Activated effector memory CD4-positive, alpha-beta T cell treated with Interleukin-2 at 50 U/mL for 16 hours (primary cell): ENCODE measurements at regions not wholly inside any gene's neighbourhood (a gene's known extent, or its start where the extent isn't known, plus 50 kb on each side); places are given as distances from the start of the nearest gene placed in this dataset.
"Not testable (repeated sequence)": the region's sequence is repeated elsewhere in the genome, so short reads cannot be mapped to it uniquely, and the experiment has no call there.

Source experiments
- DNase-seq: peaks from one replicate; pipeline ENCODE4 v3.0.0-alpha.2; 2020

GRCh38 chr17:70324031-70324430, 154.7 kb downstream of the KCNJ2 start:
- no peak for DNase-seq

- no peak for DNase-seq
These were observed 157.9 kb downstream of the KCNJ2 start for GRCh38 chr17:70327279-70327678.

GRCh38 chr17:70327723-70328122, 158.4 kb downstream of the KCNJ2 start:
- DNase-seq, result no peak

GRCh38 chr17:70329721-70330120, 160.4 kb downstream of the KCNJ2 start:
- no peak for DNase-seq

- DNase-seq, result not testable (repeated sequence)
These were observed 161.7 kb downstream of the KCNJ2 start for GRCh38 chr17:70331066-70331465.

GRCh38 chr17:70332356-70333210, 163.3 kb downstream of the KCNJ2 start:
- no peak for DNase-seq

GRCh38 chr17:70336411-70336810, 167.1 kb downstream of the KCNJ2 start:
- DNase-seq, result no peak

GRCh38 chr17:70338946-70339354, 169.6 kb downstream of the KCNJ2 start:
- DNase-seq, result no peak

- no peak for DNase-seq
These were observed 173.8 kb downstream of the KCNJ2 start for GRCh38 chr17:70343114-70343513.

GRCh38 chr17:70344386-70345060, 175.2 kb downstream of the KCNJ2 start:
- no peak for DNase-seq

GRCh38 chr17:70345061-70345460, 175.7 kb downstream of the KCNJ2 start:
- no peak for DNase-seq

GRCh38 chr17:70352834-70353233, 183.5 kb downstream of the KCNJ2 start:
- no peak for DNase-seq

GRCh38 chr17:70353408-70354092, 184.2 kb downstream of the KCNJ2 start:
- DNase-seq, result no peak

GRCh38 chr17:70355185-70355584, 185.9 kb downstream of the KCNJ2 start:
- DNase-seq, result no peak

- DNase-seq, result no peak
These were observed 187.9 kb downstream of the KCNJ2 start for GRCh38 chr17:70357190-70357589.

GRCh38 chr17:70365091-70365583, 195.8 kb downstream of the KCNJ2 start:
- no peak for DNase-seq

- DNase-seq, result no peak
These were observed 197.1 kb downstream of the KCNJ2 start for GRCh38 chr17:70366386-70366785.

- no peak for DNase-seq
These were observed 198.7 kb downstream of the KCNJ2 start for GRCh38 chr17:70368011-70368410.

GRCh38 chr17:70369391-70369790, 200.1 kb downstream of the KCNJ2 start:
- no peak for DNase-seq

GRCh38 chr17:70370816-70371215, 201.5 kb downstream of the KCNJ2 start:
- DNase-seq, result no peak

- DNase-seq, result no peak
These were observed 204.0 kb downstream of the KCNJ2 start for GRCh38 chr17:70373369-70373768.

- DNase-seq, result no peak
These were observed 205.2 kb downstream of the KCNJ2 start for GRCh38 chr17:70374496-70374895.

- no peak for DNase-seq
These were observed 206.1 kb downstream of the KCNJ2 start for GRCh38 chr17:70375406-70375805.
